ENCODE measurements at regions not wholly inside any gene's neighbourhood (a gene's known extent, or its start where the extent isn't known, plus 50 kb on each side); places are given as distances from the start of the nearest gene placed in this dataset.
"Not testable (repeated sequence)": the region's sequence is repeated elsewhere in the genome, so short reads cannot be mapped to it uniquely, and the experiment has no call there.

DNA sequence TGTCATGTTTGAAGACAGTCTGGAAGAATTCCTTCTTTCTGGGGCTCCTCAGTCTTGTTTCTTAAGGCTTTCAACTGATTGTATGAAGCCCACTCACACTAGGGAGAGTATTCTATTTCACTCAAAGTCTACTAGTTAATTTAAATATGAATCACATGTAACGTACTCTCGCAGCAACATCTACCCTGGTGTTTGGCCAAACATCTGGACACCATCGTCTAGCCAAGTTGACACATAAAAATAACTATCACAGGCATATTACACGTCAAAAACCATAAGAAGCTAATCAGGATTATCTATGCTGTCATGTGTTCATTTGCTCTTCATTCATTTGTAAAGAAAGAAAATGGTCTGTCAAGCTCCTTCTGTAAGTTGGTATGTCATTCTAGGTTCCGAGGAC lies 787.4 kb downstream of the KCNJ2 start:
- no peak for DNase-seq

DNA sequence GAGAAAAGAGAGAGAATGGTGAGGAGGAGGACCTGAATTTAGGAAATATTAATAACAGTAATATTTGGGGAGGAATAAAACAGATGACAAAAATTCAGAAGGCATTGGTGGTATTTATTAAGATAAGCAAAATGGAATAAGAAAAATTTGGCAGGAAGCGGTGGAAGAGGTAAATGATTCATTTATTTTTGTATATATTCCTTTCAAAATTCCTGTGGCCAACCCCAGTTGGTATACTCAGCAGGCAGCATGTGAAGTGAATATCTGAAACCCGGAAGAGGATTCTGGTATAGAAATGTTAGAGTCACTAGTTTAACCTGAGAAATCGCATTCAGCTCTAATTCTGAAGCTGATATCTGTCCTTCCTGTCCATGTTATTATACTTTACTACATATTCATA lies 792.0 kb downstream of the KCNJ2 start:
- no peak for DNase-seq

DNA sequence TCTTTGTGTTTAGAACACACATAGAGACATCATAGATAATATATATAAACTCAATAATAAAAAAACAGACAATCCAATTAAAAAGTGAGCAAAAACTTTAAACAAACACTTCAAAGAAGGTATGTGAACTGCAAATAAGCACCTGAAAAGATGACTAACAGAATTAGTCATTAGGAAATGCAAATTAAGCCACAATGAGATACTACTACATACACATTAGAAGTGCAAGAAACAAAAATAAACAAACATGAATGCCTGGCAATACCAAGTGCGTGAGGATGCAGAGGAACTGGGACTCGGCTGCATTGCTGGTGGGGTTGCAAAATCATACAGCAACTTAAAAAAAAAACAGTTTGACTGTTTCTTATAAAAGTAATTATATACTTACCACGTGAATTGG lies 799.0 kb downstream of the KCNJ2 start:
- no peak for DNase-seq

DNA sequence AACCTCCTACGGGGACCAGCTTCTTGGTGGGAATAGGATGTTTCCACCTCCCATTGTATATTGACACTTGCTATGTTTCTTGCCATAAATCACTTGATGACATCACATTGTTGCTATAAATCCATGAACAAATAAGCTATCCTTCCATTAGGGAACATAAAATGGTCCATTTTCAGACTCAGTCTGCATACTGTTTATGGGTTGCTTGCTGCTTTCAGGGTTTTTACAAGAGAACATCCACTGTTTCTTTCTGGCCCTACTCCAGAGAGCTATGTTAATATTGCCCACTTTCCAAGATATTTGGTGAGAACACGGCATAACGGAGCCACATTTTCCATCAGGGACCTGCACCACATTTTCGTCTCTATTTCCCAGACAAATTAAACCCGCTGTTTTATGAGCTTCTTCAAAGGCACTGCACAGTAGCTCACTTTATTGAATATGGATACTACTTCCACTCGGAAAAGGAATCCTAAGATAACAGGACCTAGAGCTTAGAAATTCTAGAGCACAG lies 800.2 kb downstream of the KCNJ2 start:
- no peak for DNase-seq

DNA sequence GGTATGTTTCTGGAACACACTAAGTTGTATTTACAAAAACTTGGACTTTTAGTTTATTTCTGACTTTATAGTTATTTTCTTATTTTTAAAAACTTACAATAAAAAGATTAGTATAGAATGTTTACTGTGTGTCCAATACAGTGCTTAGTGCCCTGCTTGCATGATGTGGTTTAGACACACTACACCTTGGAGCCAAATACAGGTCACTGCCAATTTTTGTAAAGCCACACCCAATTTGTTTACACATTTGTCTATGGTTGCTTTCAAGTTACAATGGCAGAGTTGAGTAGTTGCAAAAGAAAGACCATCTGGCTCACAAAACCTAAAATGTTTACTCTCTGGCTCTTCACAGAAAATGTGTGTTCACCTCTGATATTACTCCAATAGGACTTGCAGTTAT lies 807.1 kb downstream of the KCNJ2 start:
- no peak for DNase-seq

DNA sequence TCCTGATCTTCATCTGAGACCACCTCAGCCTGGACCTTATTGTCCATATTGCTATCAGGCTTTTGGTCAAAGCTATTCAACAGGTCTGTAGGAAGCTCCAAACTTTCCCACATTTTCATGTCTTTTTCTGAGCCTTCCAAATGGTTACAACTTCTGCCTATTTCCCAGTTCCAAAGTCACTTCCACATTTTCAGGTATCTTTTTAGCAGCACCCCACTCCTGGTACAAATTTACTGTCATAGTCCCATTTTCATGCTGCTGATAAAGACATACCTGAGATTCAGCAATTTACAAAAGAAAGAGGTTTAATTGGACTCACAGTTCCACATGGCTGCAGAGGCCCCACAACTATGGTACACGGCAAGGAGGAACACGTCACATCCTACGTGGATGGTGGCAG lies 815.5 kb downstream of the KCNJ2 start:
- no peak for DNase-seq

DNA sequence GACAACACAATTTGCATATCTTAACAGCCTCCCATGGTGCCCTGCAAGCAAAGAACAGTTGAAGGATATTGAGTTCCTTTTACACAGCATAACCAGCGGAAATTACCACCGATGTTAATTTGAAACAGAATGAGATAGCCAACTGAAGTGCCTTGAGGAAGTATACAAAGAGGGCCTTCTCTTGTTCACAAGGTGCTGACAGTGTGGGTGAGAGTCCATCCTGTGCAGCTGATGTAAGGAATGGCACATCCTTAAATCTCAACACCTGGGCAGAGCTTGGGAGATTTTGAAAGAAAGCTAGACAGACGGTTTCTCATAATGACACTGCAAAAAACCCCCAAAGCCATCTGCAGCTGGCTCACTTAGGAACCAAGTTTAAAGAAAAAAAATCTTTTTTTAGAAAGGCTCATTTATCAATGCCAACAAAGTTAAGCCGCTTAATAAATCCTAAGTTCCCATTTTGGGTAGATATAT lies 818.6 kb downstream of the KCNJ2 start:
- no peak for DNase-seq

DNA sequence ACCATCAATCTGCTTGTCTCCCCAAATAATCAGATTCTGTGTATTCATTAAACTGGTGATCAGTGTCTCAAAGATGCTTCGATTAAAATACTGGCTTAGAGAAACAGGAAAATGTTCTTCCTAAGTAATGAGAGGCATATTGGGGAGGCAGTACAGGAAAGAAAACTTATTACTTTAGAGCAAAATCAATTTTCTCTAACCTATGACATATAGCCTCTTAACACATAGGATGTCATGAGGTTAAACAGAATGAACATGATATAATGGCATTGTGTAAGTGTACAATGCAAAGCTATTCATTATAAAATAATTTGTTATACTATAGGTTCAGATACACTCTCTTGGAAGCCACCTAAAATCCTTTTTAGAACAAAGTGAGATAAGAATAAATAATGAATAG lies 819.3 kb downstream of the KCNJ2 start:
- DNase-seq, result no peak

DNA sequence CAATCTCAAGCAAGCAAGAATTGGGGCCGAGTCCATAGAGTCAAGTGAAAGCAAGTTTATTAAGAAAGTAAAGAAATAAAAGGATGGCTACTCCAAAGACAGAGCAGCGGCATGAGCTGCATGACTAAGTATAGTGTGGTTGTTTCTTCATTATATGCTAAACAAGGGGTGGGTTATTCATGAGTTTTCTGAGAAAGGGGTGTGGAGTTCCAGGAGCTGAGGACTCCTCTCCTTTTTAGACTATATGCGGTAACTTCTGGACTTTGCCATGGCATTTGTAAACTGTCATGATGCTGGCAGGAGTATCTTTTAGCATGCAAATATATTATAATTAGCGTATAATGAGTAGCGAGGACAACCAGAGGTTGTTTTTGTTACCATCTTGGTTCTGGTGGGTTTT lies 819.9 kb downstream of the KCNJ2 start:
- no peak for DNase-seq

DNA sequence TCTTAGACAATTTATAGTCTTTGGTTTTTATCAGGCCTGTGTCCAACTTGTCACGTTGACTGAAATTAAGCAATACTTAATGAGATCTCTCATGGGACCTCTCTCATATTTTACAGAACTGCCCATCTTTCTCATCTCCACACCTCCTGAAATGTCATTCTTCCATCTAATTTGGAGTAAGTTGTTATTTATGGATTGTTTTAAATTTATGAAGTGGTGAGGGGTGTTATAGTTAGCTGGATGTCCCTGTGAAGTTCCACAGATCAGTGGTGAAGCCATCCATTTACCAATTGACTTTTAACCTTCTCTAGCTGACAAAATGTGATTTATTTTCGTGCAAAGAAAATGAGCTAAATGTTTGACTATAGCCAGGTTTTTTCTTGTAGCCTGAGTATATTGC lies 824.9 kb downstream of the KCNJ2 start:
- no peak for DNase-seq

DNA sequence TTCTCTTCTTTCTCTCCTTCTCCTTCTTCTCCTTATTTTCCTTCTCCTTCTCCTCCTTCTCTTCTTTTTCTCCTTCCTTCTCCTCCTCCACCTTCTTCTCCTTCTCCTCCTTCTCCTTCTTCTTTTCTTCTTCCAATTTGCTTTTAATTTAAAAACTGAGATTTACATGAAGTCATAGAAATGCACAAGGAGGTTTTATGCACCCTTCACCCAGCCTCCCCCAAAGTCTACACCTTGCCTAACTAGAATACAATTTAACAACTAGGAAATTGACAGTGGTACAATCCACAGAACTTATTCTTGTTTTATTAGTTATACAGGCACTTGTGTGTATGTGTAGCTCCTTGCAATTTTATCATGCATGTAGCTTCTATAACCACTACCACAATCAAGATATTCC lies 826.7 kb downstream of the KCNJ2 start:
- DNase-seq, result no peak

DNA sequence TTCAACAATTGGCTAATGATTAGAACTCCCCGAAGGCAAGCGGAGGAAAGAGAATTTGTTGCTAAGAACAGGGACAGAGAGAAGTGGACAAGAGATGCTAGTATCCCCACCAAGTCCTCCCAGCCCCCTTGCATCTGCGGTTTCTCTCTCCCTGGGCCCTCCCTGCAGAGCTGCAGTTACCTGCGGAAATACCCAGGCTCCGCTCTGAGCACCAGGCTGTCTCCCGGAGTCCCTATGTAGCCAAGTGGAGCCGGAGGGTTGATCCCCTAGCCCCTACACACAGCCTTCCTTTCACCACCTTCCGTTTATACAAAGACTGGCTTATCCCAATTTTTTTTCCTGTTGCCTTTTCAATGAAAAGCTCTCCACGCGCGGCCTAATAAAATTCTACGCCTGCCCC lies 834.4 kb downstream of the KCNJ2 start:
- no peak for DNase-seq

DNA sequence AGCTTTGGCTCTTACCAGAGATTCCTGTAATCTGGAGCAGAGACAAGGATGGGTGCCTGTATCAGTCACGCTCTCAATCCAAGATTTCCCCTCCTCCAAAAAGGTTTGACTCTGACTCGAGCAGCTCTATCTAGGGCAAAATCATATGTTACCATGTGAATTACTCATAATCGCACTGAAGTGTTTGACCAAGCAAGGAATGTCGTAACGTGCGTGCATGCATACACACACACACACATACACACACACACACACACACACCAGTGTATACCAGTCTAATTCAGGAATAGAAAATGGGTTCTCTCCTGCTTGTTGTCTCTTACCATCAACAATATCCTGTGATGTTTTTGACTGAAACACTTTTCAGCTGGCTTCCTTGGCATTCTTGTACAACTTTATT lies 835.1 kb downstream of the KCNJ2 start:
- DNase-seq, result no peak

DNA sequence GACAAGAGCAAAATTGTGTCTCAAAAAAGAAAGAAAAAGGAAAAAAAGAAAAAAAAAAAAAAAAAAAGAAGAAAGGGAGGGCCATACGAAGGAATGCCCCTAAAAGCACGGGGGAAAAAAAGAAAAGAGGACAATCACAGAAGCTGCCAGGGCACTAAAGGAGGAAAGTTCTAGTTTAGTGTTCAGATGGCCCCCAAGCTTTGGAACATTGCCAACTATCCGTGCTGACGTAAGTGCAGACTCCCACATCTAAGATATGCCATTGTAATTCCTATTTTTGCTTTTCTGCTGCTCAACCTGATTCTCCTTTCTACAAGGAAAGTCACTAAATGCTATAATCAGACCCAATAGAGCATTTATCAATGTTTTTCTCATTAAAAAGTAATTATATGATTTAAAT lies 842.1 kb downstream of the KCNJ2 start:
- no peak for DNase-seq

DNA sequence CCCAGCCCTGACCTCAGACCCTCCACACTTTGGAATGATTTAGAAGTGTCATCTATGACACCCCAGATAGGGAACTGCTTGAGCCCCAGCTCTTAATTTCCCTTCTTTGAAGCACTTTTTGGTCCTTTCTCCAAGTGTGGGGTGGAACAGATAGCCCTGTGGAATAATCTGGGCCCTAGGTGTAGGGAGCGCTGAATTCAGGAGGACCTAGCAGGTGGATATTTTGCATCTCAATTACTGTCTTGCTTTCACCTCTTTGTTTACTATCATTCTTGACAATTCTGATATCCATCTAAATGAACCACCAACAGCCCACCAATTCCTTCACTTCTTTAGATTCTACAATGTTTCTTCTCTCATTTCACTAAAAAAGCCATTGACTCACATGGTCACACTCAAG lies 850.4 kb downstream of the KCNJ2 start:
- DNase-seq, result no peak

DNA sequence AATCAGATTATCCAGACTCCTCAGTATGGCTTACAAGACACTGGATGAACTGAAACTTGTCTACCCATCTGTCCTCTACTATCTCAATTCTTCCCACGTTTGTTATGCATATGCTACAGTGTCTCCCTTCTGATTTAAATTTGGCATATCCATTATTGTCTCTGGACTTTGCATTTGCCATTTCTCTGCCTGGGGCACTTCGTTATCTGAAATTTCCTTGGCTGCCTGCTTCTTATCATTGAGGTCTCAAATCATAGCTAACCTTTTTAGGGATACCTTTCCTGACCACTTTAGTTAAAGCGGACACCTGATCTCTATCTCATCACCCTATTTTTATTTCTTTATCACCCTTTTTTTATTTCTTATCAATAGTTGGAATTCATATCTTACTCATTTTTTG lies 853.4 kb downstream of the KCNJ2 start:
- no peak for DNase-seq

DNA sequence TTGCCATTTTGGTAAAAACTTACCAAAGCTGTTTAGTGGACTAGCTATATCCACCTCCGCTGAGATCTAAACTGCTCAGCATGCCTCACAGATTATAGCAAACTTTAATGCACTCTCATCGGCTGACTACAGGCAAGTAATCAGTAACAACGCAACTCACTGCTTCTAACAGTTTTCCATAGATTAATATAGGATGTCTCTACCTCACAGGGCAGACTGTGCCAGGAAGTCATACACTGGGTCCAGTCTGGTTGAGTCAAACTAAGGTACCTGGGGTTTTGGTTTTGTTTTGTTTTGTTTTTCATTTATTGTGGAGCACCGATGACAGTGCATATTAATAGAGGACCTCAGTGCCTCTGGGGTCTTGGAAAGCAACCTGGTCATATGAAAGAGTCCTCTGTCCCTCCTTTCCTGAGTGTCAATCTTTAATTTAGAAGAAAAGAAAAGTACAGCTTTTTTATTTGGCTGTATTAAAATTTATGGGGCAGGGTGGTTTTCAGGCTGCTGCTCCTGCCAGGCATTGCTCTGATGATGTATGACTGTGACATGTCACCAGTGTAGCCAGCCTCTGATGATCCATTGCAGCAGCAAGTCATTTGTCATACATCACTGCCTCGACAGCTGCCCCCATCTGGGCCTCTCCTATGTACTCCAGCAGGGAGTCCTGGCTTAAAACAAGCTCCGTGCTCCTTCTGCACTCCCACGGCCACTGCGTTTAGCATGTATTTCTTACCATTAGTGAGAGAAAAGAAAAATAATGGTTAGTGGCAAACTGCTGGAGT lies 854.1 kb downstream of the KCNJ2 start:
- DNase-seq, result no peak

DNA sequence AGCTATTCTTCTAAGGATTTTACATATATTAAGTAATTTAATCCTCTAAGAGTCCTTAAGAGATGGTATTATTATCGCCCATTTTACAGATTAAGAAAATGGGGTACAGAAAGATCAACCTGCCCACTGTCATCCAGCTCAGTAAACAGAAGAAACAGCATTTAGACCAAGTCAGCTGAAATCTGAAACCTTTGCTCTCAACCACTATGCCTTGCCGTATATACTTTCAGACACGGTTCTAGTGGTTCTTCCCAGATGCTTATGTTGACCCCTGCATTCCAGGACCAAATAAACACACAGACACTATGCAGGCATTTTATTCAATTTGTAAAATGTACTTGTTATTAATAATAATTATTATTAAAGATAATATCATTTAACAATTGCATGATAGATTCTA lies 854.8 kb downstream of the KCNJ2 start:
- DNase-seq, result no peak

DNA sequence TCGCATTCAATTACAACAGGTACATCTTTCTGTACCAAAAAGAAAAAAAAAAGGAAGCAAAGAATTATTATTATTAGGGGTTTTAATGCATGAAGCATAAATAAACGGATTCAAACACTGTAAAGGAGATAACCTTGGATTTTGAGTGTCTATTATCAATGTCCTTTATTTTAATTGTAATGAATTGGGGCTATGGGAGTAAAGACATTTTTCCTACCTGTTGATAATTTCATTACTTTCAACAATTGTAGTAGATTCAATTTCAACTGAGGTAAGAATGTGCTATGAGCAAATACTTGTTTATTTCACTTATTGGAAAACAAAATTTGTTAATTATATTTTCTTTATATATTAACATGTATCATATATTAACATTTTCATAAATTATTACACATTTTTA lies 855.6 kb downstream of the KCNJ2 start:
- no peak for DNase-seq

DNA sequence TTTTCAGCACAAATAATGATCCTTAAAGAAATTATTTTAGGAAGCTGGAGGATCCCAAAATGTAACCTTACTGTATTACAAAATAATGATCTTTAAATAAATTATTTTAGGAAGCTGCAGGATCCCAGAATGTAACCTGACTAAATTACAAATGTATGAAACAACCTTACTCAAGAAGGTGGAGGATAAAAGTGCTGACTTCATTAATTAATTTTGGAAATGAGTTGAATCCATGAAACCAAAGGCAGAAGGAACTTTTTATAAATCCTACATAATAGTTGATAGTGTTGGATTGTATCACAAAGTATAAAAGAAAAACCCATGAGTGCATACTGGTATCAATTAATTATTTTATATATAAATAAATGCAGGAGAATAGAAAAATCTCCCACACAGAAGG lies 859.9 kb downstream of the KCNJ2 start:
- DNase-seq, result no peak

DNA sequence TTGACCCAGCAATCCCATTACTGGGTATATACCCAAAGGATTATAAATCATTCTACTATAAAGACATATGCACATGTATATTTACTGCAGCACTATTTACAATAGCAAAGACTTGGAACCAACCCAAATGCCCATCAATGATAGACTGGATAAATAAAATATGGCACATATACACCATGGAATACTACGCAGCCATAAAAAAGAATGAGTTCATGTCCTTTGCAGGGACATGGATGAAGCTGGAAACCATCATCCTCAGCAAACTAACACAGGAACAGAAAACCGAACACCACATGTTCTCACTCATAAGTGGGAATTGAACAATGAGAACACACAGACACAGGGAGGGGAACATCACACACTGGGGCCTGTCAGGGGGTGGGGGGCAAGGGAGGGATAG lies 862.0 kb downstream of the KCNJ2 start:
- not testable (repeated sequence) for DNase-seq

DNA sequence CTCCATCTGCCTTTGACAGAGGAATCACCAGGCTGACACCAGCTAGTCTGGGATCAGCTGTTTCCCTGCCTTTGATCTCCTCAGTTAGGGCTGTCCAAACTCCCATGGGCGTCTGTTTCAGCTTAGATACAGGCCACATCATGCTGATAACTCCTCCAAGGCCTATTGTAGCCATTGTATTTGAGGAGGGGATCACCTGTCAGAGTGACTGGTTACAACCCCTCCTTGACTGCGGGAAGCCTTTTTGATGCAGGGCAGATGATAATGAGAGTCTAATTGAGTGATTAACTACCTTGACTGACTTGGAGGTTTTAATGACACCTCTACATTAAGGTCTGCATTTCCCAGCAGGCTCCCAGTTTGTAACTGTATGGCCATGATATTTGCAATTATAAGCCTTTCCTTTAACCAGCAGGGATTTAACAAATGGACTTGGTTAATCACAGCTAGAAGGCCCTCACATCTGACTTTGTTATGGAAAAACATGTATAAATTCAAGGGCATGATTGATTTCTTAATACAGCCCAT lies 863.5 kb downstream of the KCNJ2 start:
- no peak for DNase-seq

DNA sequence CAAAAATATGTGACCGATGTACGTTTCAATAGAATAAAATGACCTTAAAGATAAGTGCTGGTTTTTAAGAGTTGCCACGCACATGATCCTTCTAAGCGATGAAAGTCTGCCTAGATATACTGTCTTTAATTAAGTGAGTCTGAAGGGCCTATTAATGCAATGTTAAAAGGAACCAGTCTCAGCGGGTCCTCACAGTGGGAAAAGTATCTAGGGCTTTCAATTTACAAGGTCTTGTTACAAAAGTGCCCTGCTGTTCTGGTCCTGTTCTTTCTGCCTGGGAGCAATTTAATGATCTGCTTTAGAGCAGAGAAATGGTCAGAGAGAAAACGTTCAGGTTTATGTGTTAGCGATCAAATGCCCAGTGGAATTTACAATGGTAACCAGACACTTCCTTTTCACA lies 864.0 kb downstream of the KCNJ2 start:
- no peak for DNase-seq

DNA sequence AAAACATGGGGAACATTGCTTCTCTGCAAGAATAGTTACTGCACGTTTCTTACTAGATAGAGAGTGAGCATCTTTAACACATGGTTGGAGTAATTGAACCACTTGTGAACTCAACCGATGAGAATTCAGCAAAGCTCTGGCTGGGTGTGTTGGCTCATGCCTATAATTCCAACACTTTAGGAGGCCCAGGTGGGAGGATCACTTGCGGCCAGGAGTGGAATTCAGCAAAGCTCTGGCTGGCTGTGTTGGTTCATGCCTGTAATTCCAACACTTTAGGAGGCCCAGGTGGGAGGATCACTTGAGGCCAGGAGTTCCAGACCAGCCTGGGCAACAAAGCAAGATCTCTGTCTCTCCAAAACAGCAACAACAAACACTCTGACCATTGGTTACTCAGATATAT lies 865.9 kb downstream of the KCNJ2 start:
- no peak for DNase-seq

DNA sequence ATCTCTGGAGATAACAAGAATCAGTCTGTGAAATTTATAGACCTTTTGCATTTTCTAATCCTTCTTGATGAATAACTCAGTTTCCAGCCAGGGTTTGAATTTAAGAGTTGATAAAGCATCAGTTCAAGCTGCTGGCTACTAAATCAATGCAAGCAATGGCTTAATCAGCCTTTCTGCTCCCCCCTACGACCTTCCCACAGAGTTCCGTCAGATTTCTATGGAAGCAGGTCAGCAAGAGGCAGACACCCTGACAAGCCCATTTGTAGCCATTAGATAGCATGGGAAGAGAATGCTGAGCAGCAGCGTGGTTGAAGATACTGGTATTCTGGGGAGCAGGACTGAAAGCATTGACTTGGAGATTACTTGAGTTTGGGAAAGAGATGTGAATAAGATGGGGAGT lies 868.1 kb downstream of the KCNJ2 start:
- no peak for DNase-seq

Measured in CD4-positive, alpha-beta T cell treated with Interleukin-4 for 1 hour (primary cell).